ENCODE measurements at regions not wholly inside any gene's neighbourhood (a gene's known extent, or its start where the extent isn't known, plus 50 kb on each side); places are given as distances from the start of the nearest gene placed in this dataset.
A peak's percentile ranks its signal among the peaks of the same experiment; 100 is the strongest.

DNA sequence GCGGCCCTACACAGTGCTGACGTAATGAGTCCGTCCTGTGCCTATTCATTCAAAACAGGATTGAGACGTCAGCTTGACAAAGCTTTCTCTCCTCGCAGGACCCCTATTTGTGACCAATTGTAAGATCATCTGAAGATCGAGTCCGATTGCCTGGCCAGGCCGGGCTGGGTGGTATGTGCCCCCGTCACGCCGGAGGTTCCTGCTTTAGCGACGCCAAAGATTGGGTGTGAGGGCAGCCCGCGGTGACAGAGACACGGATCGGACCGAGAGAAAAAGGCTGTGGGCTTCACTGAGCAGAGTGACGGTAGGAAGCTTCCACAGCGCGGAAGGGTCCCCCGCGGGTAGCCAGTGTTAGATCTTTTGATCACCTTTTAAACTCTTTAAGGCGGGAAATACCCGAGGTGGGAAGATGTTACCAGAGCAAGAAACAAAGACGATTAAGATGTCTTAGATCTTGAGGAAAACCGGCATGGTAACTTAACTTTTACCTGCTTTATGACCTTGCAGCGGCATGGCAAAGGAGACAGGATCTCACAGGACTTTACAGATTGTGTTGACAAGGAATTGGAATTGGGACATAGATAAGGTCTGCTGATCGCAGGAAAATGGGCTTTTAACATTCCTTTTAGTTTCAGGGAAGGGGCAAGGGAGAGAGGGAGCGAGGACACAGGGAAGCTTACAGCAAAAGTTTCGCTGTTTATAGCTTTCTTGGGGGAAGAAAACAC, 220.0 kb downstream of the METTL4 start:
- no peak for DNase-seq (ENCODE audit: low read depth in 2 of 2)

- DNase-seq (ENCODE audit: low read depth in 2 of 2), result no peak
Observed at GRCh38 chr18:2354292-2354691, 217.0 kb downstream of the METTL4 start.

- DNase-seq (ENCODE audit: low read depth in 2 of 2), result no peak
Observed at GRCh38 chr18:2356906-2357305, 214.4 kb downstream of the METTL4 start.

GRCh38 chr18:2360861-2361260, 210.4 kb downstream of the METTL4 start:
- no peak for DNase-seq (ENCODE audit: low read depth in 2 of 2)

- no peak for DNase-seq (ENCODE audit: low read depth in 2 of 2)
Observed at GRCh38 chr18:2368102-2368501, 203.2 kb downstream of the METTL4 start.

DNA sequence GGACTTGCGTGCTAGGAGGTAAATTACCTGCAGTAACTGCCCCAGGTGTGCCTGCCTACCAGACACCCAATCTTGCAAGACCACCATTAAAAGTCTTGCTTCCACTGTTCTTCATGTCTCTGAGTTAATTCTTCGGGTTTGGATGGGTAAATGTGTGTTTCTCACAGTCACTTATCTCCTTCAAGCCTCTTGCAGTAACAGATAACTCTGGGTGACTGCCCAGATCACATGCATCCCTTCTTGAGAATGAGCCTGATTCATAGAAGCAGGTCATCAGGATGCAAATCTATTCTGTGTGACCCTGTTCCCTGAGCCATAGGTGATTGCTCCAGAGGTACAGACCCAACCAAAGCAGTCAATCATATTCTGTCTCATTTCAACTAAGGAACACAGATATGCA, 194.6 kb downstream of the METTL4 start:
- no peak for DNase-seq (ENCODE audit: low read depth in 2 of 2)

DNA sequence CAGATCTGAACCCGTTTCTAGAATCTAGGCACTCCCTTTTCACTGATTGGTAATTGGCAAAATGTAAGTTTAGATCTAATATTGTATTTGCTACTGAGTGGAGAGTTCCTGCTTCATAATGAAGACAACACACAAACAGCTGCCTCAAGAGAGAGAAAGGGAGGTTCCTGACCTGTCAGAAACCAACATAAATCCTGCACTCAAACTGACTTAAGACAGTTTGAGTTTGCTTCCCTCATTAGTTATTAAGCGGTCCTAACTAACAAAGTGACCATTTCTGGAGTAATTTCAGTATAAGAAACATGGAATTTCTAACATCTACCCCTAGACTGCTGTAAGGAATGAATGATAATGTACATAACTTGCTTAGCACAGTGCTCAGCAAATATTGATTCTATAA, 191.2 kb downstream of the METTL4 start:
- no peak for DNase-seq (ENCODE audit: low read depth in 2 of 2)

DNA sequence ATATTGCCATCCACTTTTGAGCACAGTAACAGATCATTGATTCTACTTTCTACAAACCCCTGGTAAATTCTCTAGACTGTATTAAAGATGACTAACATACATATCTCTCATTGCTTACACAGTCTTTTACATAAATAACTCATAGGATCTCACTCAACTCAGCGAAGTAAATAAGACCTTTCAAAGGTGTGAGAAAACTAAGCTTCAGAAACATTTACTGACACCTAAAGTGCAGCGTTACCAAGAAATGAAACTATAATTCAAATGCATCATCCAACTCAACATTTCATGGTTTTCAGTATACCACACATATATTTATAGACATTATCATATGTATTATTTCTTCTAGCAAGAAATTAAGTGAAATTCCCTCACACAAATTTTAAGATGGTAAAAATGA, 189.8 kb downstream of the METTL4 start:
- no peak for DNase-seq (ENCODE audit: low read depth in 2 of 2)

DNA sequence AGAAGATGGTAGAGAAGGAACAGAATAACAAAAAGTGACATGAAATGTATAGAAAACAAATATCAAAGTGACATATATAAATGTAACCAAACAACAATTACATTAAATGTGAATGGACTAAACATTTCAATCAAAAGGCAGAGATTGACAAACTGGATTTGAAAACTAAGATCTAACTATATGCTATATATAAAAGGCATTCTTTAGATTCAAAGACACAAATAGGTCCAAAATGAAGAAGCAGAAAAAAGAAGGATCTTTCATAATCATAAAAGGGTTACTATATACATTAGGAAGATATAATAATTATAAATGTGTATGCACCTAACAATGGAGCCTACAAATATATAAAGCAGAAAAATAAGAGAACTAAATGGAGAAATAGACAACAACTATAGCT, 183.7 kb downstream of the METTL4 start:
- no peak for DNase-seq (ENCODE audit: low read depth in 2 of 2)

GRCh38 chr18:2390158-2390557, 181.1 kb downstream of the METTL4 start:
- no peak for DNase-seq (ENCODE audit: low read depth in 2 of 2)

- DNase-seq (ENCODE audit: low read depth in 2 of 2), result no peak
Observed at GRCh38 chr18:2391470-2391869, 179.8 kb downstream of the METTL4 start.

DNA sequence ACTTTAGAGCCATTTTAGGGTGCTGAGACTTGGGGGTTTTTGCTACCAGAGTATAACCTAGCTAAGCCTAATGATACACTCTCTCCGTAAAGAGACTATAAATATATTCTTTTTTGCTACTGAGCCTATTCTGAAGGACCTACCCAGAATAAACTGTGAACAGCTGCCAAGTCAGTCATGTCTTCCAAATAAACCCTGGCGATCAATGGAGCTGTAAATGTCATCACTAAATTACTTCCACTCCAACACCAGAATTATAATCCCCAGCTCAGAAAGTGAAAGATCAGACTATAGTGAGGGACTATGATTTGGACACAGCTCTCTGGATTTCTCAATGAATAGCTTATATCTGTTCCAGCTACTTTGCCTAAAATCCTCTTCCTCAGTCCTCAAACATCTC, 178.9 kb downstream of the METTL4 start:
- DNase-seq (ENCODE audit: low read depth in 2 of 2), result no peak

DNA sequence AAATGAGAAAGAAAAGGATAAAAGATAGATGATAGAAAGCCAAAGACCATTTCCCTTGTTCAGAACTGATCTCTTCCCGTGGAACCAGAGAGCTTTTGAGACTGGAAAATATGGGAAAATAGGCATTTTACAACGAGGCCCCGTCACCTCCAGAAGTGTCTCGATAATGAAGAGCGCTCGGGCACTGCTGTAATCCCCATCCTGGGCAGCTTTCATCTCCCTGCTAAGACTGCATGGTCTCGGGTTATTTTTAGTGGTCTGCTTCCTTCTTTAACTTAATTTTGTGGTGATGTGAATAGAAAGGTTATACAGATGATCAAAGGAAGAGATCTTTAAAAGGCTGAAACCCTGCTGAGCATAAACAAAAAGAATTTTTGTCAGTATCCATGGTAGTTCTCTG, 176.6 kb downstream of the METTL4 start:
- DNase-seq (ENCODE audit: low read depth in 2 of 2), result no peak

DNA sequence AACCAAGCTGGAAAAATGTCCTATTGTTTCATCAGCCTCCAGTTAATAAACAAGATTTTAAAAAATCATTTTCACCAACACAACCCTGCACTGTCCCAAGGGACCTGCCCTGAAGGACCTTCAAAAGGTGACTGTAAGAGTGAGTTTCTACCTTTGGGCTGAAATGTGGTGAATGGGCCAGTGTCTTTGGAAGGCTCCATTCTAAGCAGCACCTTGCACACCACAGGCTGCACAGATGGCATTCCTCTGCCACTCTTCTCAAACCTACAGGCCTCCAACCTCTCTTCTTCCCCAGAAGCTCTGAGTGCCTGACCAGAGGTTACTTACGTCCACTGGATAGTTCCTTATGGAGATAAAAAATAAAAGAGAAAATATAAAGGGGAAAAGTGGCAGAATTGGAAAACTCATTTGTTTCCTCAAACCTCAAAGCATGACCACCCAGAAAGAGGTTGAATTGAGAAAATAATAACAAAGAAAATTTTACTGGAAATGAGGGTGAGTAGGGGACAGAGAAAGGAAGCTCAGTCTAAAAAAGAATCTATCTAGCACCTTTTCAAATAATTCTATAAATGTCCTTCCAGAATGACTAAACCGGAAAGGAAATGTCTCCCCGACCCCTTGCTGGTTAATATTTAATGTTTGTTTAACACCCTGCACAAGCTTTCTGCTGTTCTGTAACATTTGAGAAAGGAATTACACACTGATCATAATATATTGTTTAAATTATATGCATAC, 175.7 kb downstream of the METTL4 start:
- no peak for DNase-seq (ENCODE audit: low read depth in 2 of 2)

GRCh38 chr18:2396162-2396505, 175.2 kb downstream of the METTL4 start:
- no peak for DNase-seq (ENCODE audit: low read depth in 2 of 2)

DNA sequence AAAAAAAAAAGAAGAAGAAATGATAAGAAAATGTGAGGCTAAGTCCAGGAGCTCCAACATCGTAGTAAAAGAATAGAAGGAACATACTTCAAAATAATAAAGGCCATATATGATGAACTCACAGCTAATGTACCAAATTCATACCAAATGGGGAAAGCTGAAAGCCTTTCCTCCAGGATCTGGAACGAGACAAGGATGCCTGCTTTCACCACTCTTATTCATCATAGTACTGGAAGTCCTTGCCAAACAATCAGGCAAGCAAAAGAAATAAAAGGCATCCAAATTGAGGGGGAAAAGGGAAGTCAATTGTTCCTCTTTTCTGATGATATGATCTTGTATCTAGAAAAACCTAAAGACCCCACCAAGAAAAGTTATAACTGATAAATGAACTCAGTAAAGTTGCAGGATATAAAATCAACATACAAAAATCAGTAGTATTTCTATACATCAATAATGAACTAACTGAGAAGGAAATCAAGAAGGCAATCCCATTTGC, 170.6 kb downstream of the METTL4 start:
- DNase-seq (ENCODE audit: low read depth in 2 of 2), result no peak

DNA sequence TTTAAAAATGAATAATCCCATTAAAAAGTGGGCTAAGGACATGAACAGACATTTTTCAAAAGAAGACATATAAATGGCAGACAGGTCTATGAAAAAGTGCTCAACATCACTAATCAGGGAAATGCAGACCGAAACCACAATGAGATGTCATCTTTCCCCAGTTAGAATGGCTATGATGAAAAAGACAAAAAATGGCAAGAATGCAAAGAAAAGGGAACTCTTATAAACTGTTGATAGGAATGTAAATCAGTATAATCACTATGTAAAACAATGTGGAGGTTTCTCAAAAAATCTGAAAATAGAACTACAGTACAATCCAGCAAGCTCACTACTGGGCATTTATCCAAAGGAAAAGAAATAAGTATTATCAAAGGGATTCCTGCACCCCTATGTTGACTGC, 169.2 kb downstream of the METTL4 start:
- peak; percentile 71 to 74 for DNase-seq (ENCODE audit: low read depth in 2 of 2)

GRCh38 chr18:2406544-2406943, 164.8 kb downstream of the METTL4 start:
- DNase-seq (ENCODE audit: low read depth in 2 of 2), result no peak

- no peak for DNase-seq (ENCODE audit: low read depth in 2 of 2)
Observed at GRCh38 chr18:2407961-2408360, 163.3 kb downstream of the METTL4 start.

DNA sequence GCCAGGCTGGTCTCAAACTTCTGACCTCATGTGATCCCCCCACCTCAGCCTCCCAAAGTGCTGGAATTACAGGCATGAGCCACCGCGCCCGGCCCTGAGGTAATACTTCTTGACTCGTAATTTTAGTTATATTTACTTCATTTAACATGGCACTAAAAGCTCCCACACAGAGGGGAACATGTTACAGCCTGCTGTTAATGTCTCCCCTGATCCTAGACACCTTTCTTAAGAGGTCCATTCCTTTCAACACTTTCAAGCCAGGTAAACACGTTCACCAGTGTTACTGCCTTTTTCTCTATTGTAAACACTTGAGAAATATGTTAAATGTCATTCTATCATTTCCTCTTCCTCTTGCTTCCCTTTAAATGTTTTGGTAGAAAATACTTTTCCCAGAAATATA, 161.4 kb downstream of the METTL4 start:
- no peak for DNase-seq (ENCODE audit: low read depth in 2 of 2)

GRCh38 chr18:2410688-2411087, 160.6 kb downstream of the METTL4 start:
- no peak for DNase-seq (ENCODE audit: low read depth in 2 of 2)

- DNase-seq (ENCODE audit: low read depth in 2 of 2), result no peak
Observed at GRCh38 chr18:2411381-2411960, 159.8 kb downstream of the METTL4 start.

GRCh38 chr18:2412281-2412680, 159.0 kb downstream of the METTL4 start:
- no peak for DNase-seq (ENCODE audit: low read depth in 2 of 2)

Measured in fibroblast of skin of left biceps (primary cell).